Activated T-helper 1 cell treated with anti-CD3 and anti-CD28 coated beads, Interleukin-12 subunit alpha, Interleukin-12 subunit beta, Interleukin-2, Interleukin-4 antibody, amounts not matched to agents 30 ng/mL and 10 ng/mL and 1 ng/mL, durations not matched to agents 14 hours and 24 hours and 36 hours (primary cell): ENCODE measurements at regions not wholly inside any gene's neighbourhood (a gene's known extent, or its start where the extent isn't known, plus 50 kb on each side); places are given as distances from the start of the nearest gene placed in this dataset.
"Not testable (repeated sequence)": the region's sequence is repeated elsewhere in the genome, so short reads cannot be mapped to it uniquely, and the experiment has no call there.

Experiments
- DNase-seq: peaks from one replicate; pipeline ENCODE4 v3.0.0; 2021; ENCODE audit warnings: low spot score
- H3K27ac Mint-ChIP-seq: one replicate; pipeline ENCODE4 v1.8.0; 2021; ENCODE audit warnings: mild to moderate bottlenecking, mixed read lengths
- H3K27me3 Mint-ChIP-seq: one replicate; pipeline ENCODE4 v1.8.0; 2022; ENCODE audit warnings: mild to moderate bottlenecking, moderate library complexity, mixed read lengths; ENCODE audit not compliant: insufficient read depth
- H3K36me3 Mint-ChIP-seq: one replicate; pipeline ENCODE4 v1.8.0; 2021; ENCODE audit warnings: low read depth, mixed read lengths
- H3K4me1 Mint-ChIP-seq: one replicate; pipeline ENCODE4 v1.8.0; 2021; ENCODE audit warnings: low read depth, mixed read lengths
- H3K4me3 Mint-ChIP-seq: one replicate; pipeline ENCODE4 v1.8.0; 2021; ENCODE audit warnings: mild to moderate bottlenecking, moderate library complexity, mixed read lengths
- H3K9me3 Mint-ChIP-seq: one replicate; pipeline ENCODE4 v1.8.0; 2021; ENCODE audit warnings: mixed read lengths
- intact Hi-C: fragments of 100-400 bp; cut with micrococcal nuclease; formaldehyde crosslinking; loops from one replicate; pipeline ENCODE4 v1.15.1; 2024

DNA sequence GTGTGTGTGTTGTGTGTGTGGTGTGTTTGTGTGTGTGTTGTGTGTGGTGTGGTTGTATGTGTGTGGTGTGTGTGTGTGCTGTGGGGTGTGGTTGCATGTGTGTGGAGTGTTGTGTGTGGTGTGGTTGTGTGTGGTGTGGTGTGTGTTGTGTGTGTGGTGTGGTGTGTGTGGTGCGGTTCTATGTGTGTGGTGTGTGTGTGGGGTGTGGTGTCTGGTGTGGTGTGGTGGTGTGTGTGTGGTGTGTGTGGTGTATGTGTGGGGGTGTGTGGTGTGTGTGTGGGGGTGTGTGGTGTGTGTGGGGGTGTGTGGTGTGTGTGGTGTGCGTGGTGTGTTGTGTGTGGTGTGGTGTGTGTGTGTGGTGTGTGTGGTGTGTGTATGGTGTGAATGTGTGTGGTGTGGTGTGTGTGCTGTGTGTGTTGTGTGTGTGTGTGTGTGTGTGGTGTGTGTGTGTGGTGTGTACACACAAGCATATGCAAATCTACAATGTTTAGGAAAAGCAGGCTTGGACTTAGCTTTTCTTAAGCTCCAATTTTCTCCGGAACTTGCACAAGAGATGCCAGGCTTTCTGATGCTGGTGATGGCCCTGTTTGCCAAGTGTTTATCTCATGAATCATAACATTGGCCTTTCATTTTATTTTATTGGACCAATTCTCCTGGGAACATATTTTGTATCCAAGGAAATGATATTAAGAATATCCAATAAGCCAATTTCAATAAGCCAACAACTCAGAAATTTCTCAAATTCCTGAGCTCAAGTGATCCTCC lies 148.7 kb downstream of the SPATA18 start:
- H3K4me1 Mint-ChIP-seq: no peaks in the 10 kb centered on the region
- no peak overlapping the region for H3K27ac Mint-ChIP-seq
- peaks cover 4% of the 10 kb centered on the region for H3K9me3 Mint-ChIP-seq
- intact Hi-C loops: no loop called here
- DNase-seq: no peak
- H3K27me3 Mint-ChIP-seq: no peaks in the 10 kb centered on the region
- H3K4me3 Mint-ChIP-seq: no peak overlapping the region
- H3K36me3 Mint-ChIP-seq: no peaks in the 10 kb centered on the region

DNA sequence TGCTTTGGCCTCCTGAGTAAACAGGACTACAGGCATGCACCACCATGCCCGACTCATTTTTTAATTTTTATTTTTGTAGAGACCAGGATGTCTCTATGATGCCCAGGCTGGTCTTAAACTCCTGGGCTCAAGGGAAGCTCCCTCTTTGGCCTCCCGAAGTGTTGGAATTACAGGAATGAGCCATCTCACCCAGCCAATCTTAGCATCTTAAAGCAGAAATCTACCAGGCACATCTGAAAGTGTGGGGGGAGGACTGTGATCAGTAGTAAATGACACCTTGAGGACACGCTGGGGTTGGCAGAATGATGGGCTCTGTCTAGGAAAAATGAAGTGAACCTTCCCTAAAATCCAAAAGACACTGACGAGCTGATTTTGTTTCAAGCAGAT lies 149.2 kb downstream of the SPATA18 start:
- H3K4me3 Mint-ChIP-seq: no peak overlapping the region
- no peak overlapping the region for H3K27ac Mint-ChIP-seq
- no peaks in the 10 kb centered on the region for H3K36me3 Mint-ChIP-seq
- H3K9me3 Mint-ChIP-seq: peaks cover 4% of the 10 kb centered on the region
- no peaks in the 10 kb centered on the region for H3K4me1 Mint-ChIP-seq
- no peaks in the 10 kb centered on the region for H3K27me3 Mint-ChIP-seq
- DNase-seq: no peak
- intact Hi-C loops: no loop called here

DNA sequence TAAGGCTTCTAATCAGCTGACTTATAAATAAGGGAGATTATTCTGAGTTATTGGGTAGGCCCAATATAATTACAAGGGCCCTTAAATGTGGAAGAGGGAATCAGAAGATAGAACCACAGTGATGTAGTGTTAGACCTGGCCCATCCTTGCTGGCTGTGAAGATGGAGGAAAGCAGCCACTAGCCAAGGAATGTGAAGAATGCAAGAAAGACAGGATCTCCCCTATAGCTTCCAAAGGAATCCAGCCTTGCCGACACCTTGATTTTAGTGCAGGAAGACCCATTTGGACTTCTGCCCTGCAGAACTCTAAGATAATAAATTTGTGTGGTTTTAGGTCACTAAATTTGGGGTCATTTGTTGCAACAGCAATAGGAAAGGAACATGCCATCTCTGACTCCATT lies 150.6 kb downstream of the SPATA18 start:
- Mint-ChIP-seq H3K27me3 (no peaks in the 10 kb centered on the region), H3K36me3 (no peaks in the 10 kb centered on the region), H3K4me3 (no peak overlapping the region), H3K4me1 (no peaks in the 10 kb centered on the region), H3K9me3 (peaks cover 4% of the 10 kb centered on the region), H3K27ac (no peak overlapping the region)
- intact Hi-C loops: no loop called here
- DNase-seq: no peak

DNA sequence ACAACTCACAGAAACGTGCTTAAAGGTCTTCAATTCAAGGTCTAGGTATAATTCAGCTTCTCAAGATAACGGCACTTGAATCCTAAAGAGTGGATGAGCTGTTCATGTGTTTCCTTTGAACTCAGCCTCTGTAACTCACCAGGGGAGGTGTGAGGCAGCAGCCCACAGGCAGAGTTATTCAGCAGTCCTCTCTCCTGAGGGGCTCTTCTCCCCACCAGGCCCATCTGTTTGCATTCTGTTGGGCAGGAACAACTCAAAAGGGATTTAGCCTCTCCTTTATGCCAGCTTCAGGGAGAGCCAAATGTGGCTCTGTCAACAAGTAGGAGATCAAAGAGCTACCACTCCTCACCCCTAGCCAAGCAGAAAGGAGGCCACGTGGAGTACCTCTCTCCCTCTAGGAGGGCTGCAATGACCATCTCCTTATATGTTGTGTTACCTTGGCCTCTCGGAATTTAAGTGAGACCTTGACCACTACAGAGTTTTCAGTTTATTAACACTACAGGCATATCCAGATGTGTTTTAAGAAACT lies 151.2 kb downstream of the SPATA18 start:
- Mint-ChIP-seq H3K27me3 (no peaks in the 10 kb centered on the region), H3K27ac (no peak overlapping the region), H3K4me3 (no peak overlapping the region), H3K36me3 (no peaks in the 10 kb centered on the region), H3K4me1 (no peaks in the 10 kb centered on the region), H3K9me3 (peaks cover 4% of the 10 kb centered on the region)
- intact Hi-C loops: no loop called here
- DNase-seq: no peak

DNA sequence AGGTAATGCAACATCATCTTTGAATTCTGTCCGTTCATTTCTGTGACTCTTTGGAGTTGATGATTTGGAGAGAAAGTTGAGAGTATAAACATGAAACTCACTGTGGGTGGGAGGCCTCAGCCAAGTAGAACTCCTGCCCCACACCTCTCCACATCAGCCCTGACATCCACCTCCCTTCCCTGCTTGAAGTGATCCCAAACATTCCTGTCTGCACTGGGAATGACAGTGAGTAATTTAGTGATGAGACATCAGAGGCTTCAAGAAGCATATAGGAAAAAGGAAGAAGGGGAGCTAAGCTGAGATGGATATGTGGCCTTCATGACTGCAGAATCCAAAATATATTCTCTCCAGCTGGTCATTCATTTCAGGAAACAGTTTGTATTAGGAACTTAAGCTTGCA lies 151.8 kb downstream of the SPATA18 start:
- H3K9me3 Mint-ChIP-seq: peaks cover 4% of the 10 kb centered on the region
- intact Hi-C loops: no loop called here
- no peaks in the 10 kb centered on the region for H3K27me3 Mint-ChIP-seq
- no peak overlapping the region for H3K4me3 Mint-ChIP-seq
- no peaks in the 10 kb centered on the region for H3K36me3 Mint-ChIP-seq
- no peak for DNase-seq
- H3K27ac Mint-ChIP-seq: no peak overlapping the region
- no peaks in the 10 kb centered on the region for H3K4me1 Mint-ChIP-seq

DNA sequence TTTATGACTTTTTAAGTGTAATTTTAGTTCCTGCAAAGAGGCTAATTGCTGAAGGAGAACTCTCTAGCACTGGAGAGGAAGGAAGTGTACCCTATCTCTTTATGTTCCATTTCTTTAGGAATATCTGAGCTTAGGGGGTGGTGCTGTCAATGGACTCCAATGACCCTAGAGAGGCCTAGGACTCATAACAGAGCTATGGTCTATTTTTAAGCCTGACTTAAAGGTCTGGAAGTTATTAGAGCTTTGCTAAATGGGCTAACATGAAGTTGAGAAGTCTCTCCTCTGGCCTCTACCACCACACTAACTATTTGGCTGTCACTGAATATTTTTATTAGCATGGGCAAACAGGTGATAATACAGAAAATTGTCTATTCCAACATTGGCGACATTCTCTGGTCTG lies 152.2 kb downstream of the SPATA18 start:
- Mint-ChIP-seq H3K4me1 (no peaks in the 10 kb centered on the region), H3K27me3 (no peaks in the 10 kb centered on the region), H3K27ac (no peak overlapping the region), H3K9me3 (peaks cover 4% of the 10 kb centered on the region), H3K36me3 (no peaks in the 10 kb centered on the region), H3K4me3 (no peak overlapping the region)
- DNase-seq: no peak
- intact Hi-C loops: no loop called here

DNA sequence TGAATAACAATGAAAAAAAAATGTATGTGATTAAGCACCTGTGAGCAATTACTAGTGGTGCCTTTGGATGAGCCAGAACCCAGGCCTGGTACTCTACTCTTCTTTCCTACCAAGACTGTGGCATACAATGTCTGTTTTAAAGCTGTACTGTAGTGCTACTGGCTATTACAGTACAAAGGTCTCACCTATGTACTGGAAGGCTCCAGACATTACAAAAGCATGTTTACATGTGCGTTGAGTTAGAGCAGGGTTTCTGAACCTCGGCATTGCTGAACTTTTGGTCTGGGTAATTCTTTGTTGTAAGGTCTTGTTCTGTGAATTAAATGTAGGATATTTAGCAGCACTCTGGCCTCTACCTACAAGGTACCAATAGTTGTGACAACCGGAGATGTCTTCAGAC lies 153.8 kb downstream of the SPATA18 start:
- no peak overlapping the region for H3K27ac Mint-ChIP-seq
- H3K36me3 Mint-ChIP-seq: no peaks in the 10 kb centered on the region
- H3K9me3 Mint-ChIP-seq: peaks cover 4% of the 10 kb centered on the region
- H3K4me3 Mint-ChIP-seq: no peak overlapping the region
- no peak for DNase-seq
- intact Hi-C loops: no loop called here
- no peaks in the 10 kb centered on the region for H3K4me1 Mint-ChIP-seq
- H3K27me3 Mint-ChIP-seq: no peaks in the 10 kb centered on the region

DNA sequence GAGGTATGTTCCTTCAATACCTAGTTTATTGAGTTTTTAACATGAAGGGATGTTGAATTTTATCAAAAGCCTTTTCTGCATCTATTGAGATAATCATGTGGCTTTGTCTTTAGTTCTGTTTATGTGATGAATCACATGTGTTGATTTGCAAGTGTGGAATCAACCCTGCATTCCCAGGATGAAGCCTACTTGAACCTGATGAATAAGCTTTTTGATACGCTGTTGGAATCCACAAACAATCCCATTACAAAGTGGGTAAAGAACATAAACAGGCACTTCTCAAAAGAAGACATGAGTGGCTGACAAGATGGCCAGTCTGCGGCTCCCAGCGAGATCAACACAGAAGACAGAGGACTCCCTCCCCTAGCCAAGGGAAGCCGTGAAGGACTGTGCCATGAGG lies 156.0 kb downstream of the SPATA18 start:
- H3K27ac Mint-ChIP-seq, H3K4me3 Mint-ChIP-seq, DNase-seq, H3K4me1 Mint-ChIP-seq, H3K36me3 Mint-ChIP-seq, intact Hi-C loops, H3K27me3 Mint-ChIP-seq: not testable (repeated sequence)
- peaks cover 11% of the 10 kb centered on the region for H3K9me3 Mint-ChIP-seq

DNA sequence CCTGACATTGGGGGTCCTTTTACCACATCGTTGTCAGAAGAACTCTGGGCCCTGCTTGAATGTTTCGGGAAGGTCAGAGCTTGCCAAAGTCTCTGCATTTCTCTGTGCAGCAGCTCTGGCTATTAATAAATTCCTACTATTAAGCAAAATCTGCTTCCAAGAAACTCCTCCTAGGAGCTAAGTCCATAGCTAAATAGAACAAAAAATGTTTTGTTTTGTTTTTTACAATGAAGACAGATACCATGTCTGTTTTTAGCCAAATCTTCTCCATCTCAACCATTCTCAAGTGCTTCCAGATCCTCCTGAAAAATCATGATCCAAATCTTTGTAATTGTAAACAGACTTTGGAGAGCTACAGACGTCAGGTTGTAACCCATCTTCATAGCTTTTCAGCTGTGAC lies 161.6 kb downstream of the SPATA18 start:
- no peak overlapping the region for H3K4me3 Mint-ChIP-seq
- no peak overlapping the region for H3K27ac Mint-ChIP-seq
- no peak for DNase-seq
- no peaks in the 10 kb centered on the region for H3K36me3 Mint-ChIP-seq
- intact Hi-C loops: no loop called here
- H3K9me3 Mint-ChIP-seq: peaks cover 29% of the 10 kb centered on the region
- H3K4me1 Mint-ChIP-seq: no peaks in the 10 kb centered on the region
- H3K27me3 Mint-ChIP-seq: peaks cover 1% of the 10 kb centered on the region

DNA sequence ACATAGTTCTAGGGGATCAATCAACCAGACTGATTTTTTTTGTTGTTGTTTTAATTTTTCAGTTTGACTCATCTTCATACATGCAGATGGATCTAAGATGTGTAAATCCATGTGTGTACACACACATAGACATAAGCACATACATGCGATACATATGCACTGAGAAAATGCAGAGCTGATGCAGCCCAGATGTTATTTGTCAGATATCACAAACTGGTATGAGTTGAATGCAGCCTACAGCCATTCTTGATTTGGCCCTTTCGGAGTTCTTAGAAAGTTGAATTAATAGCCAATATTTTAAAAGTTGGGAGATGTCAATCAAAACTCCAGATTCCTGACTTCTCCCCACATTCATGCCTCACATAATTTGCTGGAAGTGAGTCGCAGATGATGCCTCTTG lies 180.4 kb downstream of the SPATA18 start:
- Mint-ChIP-seq H3K9me3 (peaks cover 2% of the 10 kb centered on the region), H3K36me3 (no peaks in the 10 kb centered on the region), H3K27ac (no peak overlapping the region), H3K27me3 (no peaks in the 10 kb centered on the region), H3K4me1 (no peaks in the 10 kb centered on the region), H3K4me3 (no peak overlapping the region)
- no peak for DNase-seq
- intact Hi-C loops: no loop called here

DNA sequence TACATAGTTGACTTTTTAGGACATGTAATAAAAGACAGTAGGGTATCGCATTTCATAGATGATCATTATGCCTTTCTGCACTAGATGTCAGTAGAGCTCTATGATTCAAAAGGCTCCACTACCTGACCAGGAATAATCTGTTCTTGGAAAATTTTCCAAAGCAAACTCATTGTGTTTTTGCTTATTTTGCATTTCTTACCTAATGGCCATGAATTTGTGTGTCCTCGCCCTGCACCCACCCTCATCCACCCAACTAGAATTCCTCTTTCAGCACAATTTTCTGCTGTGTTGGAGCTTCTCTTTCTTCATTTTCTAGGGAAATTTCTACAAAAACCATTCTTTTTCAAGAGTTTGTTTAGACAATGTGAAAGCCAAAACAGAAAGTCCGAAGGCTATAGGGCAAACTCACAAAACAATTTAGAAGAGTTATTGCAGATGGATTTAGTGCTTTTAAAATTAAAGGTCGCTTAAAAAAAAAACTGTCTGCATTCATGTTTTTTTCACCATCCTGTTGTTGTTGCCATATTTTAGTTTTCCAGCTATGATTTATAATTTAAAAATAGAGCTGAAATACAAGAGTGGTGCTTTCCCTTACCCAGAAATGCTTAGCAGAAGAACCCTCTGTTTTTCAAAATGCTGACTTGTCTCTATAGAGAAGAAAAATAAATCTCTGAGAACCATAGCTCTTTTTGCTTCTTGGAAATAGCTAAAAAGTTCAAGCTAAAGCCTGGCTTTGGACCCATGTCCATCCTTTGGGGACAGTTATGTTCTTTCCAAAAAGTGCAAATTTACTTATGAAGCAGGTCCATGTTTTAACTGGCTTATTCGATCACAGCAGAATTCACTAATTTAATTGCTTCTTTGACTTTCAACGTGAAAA lies 183.7 kb downstream of the SPATA18 start:
- Mint-ChIP-seq H3K9me3 (peaks cover 3% of the 10 kb centered on the region), H3K4me1 (no peaks in the 10 kb centered on the region), H3K36me3 (no peaks in the 10 kb centered on the region), H3K27me3 (no peaks in the 10 kb centered on the region), H3K27ac (no peak overlapping the region), H3K4me3 (no peak overlapping the region)
- intact Hi-C loops: no loop called here
- DNase-seq: no peak

DNA sequence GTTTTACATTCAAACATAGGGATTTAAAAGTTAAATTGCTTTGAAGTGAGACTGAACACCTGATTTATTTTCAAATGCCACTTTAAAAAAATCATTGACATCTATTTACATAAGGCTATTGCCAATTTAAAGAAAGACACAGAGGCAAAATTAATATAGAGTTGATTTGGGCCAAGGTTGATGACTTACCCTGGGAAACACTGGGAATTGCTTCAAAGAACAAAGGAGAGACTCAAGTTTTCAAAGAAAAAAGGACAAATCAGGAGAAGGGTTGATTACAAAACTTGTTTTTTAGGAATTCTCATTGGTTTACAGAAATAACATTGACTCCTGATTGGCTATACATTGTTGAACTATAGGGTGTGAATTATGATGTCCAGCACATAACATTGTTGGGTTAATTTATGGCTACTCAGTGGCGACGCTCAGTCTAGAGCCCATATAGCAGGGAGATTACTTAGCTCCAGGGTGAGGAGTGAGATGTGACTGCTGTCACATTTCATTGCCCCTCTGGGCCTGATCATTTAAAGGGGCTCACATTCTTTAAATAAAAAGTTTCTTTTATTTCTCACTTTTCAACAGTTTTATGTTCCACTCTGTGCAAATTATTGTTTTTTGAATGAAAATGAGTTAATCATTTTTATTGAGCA lies 184.6 kb downstream of the SPATA18 start:
- Mint-ChIP-seq H3K4me1 (no peaks in the 10 kb centered on the region), H3K4me3 (no peak overlapping the region), H3K27me3 (no peaks in the 10 kb centered on the region), H3K9me3 (peaks cover 3% of the 10 kb centered on the region), H3K36me3 (no peaks in the 10 kb centered on the region), H3K27ac (no peak overlapping the region)
- intact Hi-C loops: no loop called here
- no peak for DNase-seq

DNA sequence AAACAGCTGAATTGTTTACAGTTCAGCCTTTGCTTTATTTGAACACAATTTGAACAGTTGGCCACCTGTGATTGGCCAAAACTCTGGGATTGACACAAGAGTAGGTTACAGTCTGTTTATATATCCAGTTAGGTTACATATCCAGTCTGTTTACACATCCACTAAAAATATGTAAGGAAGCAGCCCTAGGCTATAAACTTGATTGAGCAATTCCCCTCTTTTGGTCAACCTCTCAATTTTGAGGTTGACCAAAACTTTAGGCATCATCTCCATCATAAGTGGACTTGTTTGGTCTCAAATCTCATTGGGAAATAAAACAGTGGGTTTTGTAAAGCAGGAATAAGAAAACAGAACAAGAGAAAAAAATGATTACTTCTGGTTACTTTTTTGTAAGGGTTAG lies 190.8 kb downstream of the SPATA18 start:
- no peaks in the 10 kb centered on the region for H3K27me3 Mint-ChIP-seq
- no peaks in the 10 kb centered on the region for H3K4me1 Mint-ChIP-seq
- no peak overlapping the region for H3K4me3 Mint-ChIP-seq
- H3K36me3 Mint-ChIP-seq: no peaks in the 10 kb centered on the region
- no peaks in the 10 kb centered on the region for H3K9me3 Mint-ChIP-seq
- intact Hi-C loops: no loop called here
- no peak overlapping the region for H3K27ac Mint-ChIP-seq
- DNase-seq: no peak
